ENCODE measurements at regions not wholly inside any gene's neighbourhood (a gene's known extent, or its start where the extent isn't known, plus 50 kb on each side); places are given as distances from the start of the nearest gene placed in this dataset.

GRCh38 chr14:29028973-29029582 lies 262.5 kb downstream of the FOXG1 start:
- in situ Hi-C loops (cut with MboI; ENCODE audit: low sequenced_read_pairs) = no loop called here
- Histone ChIP-seq H3K9me3 (no peaks in the 10 kb centered on the region), H3K36me3 (replicated peaks) (no peaks in the 10 kb centered on the region), H3K4me1 (no peaks in the 10 kb centered on the region), H3K4me3 (no peak overlapping the region), H3K27me3 (ENCODE audit: low read depth) (no peaks in the 10 kb centered on the region)
- DNase-seq (ENCODE audit: low spot score in 2 of 2) = peak in 1 of 2 experiments; percentile 30

- in situ Hi-C loops (cut with MboI; ENCODE audit: low sequenced_read_pairs) = no loop called here
- H3K9me3 ChIP-seq = no peaks in the 10 kb centered on the region
- no peaks in the 10 kb centered on the region for H3K27me3 ChIP-seq (ENCODE audit: low read depth)
- DNase-seq (ENCODE audit: low spot score in 2 of 2) = no peak
- H3K4me1 ChIP-seq = no peaks in the 10 kb centered on the region
- H3K4me3 ChIP-seq = no peak overlapping the region
- H3K36me3 ChIP-seq (replicated peaks) = no peaks in the 10 kb centered on the region
Observed at GRCh38 chr14:29030121-29030520, 263.5 kb downstream of the FOXG1 start.

GRCh38 chr14:29030970-29031369 lies 264.4 kb downstream of the FOXG1 start:
- in situ Hi-C loops (cut with MboI; ENCODE audit: low sequenced_read_pairs) = no loop called here
- Histone ChIP-seq H3K27me3 (ENCODE audit: low read depth) (no peaks in the 10 kb centered on the region), H3K36me3 (replicated peaks) (no peaks in the 10 kb centered on the region), H3K9me3 (no peaks in the 10 kb centered on the region), H3K4me1 (no peaks in the 10 kb centered on the region), H3K4me3 (no peak overlapping the region)
- no peak for DNase-seq (ENCODE audit: low spot score in 2 of 2)

GRCh38 chr14:29035134-29035533 lies 268.5 kb downstream of the FOXG1 start:
- no peaks in the 10 kb centered on the region for H3K27me3 ChIP-seq (ENCODE audit: low read depth)
- no peak for DNase-seq (ENCODE audit: low spot score in 2 of 2)
- no peaks in the 10 kb centered on the region for H3K9me3 ChIP-seq
- H3K4me3 ChIP-seq = no peak overlapping the region
- H3K36me3 ChIP-seq (replicated peaks) = no peaks in the 10 kb centered on the region
- peaks cover 3% of the 10 kb centered on the region for H3K4me1 ChIP-seq
- in situ Hi-C loops (cut with MboI; ENCODE audit: low sequenced_read_pairs) = no loop called here

GRCh38 chr14:29037411-29037810 lies 270.8 kb downstream of the FOXG1 start:
- no peak for DNase-seq (ENCODE audit: low spot score in 2 of 2)
- Histone ChIP-seq H3K4me1 (peaks cover 3% of the 10 kb centered on the region), H3K4me3 (no peak overlapping the region), H3K27me3 (ENCODE audit: low read depth) (no peaks in the 10 kb centered on the region), H3K36me3 (replicated peaks) (no peaks in the 10 kb centered on the region), H3K9me3 (no peaks in the 10 kb centered on the region)
- in situ Hi-C loops (cut with MboI; ENCODE audit: low sequenced_read_pairs) = no loop called here

GRCh38 chr14:29039171-29039570 lies 272.6 kb downstream of the FOXG1 start:
- no peaks in the 10 kb centered on the region for H3K9me3 ChIP-seq
- H3K4me3 ChIP-seq = no peak overlapping the region
- H3K36me3 ChIP-seq (replicated peaks) = no peaks in the 10 kb centered on the region
- H3K4me1 ChIP-seq = peaks cover 3% of the 10 kb centered on the region
- DNase-seq (ENCODE audit: low spot score in 2 of 2) = no peak
- no peaks in the 10 kb centered on the region for H3K27me3 ChIP-seq (ENCODE audit: low read depth)
- in situ Hi-C loops (cut with MboI; ENCODE audit: low sequenced_read_pairs) = no loop called here

GRCh38 chr14:29042551-29042950 lies 276.0 kb downstream of the FOXG1 start:
- Histone ChIP-seq H3K36me3 (replicated peaks) (no peaks in the 10 kb centered on the region), H3K27me3 (ENCODE audit: low read depth) (no peaks in the 10 kb centered on the region), H3K9me3 (no peaks in the 10 kb centered on the region), H3K4me1 (no peaks in the 10 kb centered on the region; the same call in 1 of the 2 replicates), H3K4me3 (no peak overlapping the region)
- no peak for DNase-seq (ENCODE audit: low spot score in 2 of 2)
- in situ Hi-C loops (cut with MboI; ENCODE audit: low sequenced_read_pairs) = no loop called here

GRCh38 chr14:29043737-29044136 lies 277.1 kb downstream of the FOXG1 start:
- no peak overlapping the region for H3K4me3 ChIP-seq
- no peaks in the 10 kb centered on the region for H3K9me3 ChIP-seq
- H3K27me3 ChIP-seq (ENCODE audit: low read depth) = no peaks in the 10 kb centered on the region
- H3K4me1 ChIP-seq = no peaks in the 10 kb centered on the region; the same call in 1 of the 2 replicates
- in situ Hi-C loops (cut with MboI; ENCODE audit: low sequenced_read_pairs) = no loop called here
- DNase-seq (ENCODE audit: low spot score in 2 of 2) = no peak
- no peaks in the 10 kb centered on the region for H3K36me3 ChIP-seq (replicated peaks)

GRCh38 chr14:29045237-29045636 lies 278.6 kb downstream of the FOXG1 start:
- in situ Hi-C loops (cut with MboI; ENCODE audit: low sequenced_read_pairs) = no loop called here
- Histone ChIP-seq H3K4me1 (no peaks in the 10 kb centered on the region; the same call in 1 of the 2 replicates), H3K27me3 (ENCODE audit: low read depth) (no peaks in the 10 kb centered on the region), H3K9me3 (peaks cover 3% of the 10 kb centered on the region; the same call in 1 of the 2 replicates), H3K36me3 (replicated peaks) (no peaks in the 10 kb centered on the region), H3K4me3 (no peak overlapping the region)
- DNase-seq (ENCODE audit: low spot score in 2 of 2) = no peak

GRCh38 chr14:29054119-29054518 lies 287.5 kb downstream of the FOXG1 start:
- H3K4me3 ChIP-seq = no peak overlapping the region
- in situ Hi-C loops (cut with MboI; ENCODE audit: low sequenced_read_pairs) = no loop called here

GRCh38 chr14:29056041-29056566 lies 289.5 kb downstream of the FOXG1 start:
- no peak for DNase-seq (ENCODE audit: low spot score in 2 of 2)
- Histone ChIP-seq H3K27me3 (ENCODE audit: low read depth) (no peaks in the 10 kb centered on the region), H3K9me3 (no peaks in the 10 kb centered on the region), H3K4me3 (no peak overlapping the region), H3K4me1 (no peaks in the 10 kb centered on the region), H3K36me3 (replicated peaks) (no peaks in the 10 kb centered on the region)
- in situ Hi-C loops (cut with MboI; ENCODE audit: low sequenced_read_pairs) = no loop called here

More at GRCh38 chr14:29054119-29054518, 287.5 kb downstream of the FOXG1 start:
- H3K27me3 ChIP-seq (ENCODE audit: low read depth) = no peaks in the 10 kb centered on the region
- peaks cover 5% of the 10 kb centered on the region; the same call in 1 of the 2 replicates for H3K9me3 ChIP-seq
- no peaks in the 10 kb centered on the region for H3K36me3 ChIP-seq (replicated peaks)
- no peak for DNase-seq (ENCODE audit: low spot score in 2 of 2)
- no peaks in the 10 kb centered on the region for H3K4me1 ChIP-seq

GRCh38 chr14:29061702-29062101 lies 295.1 kb downstream of the FOXG1 start:
- Histone ChIP-seq H3K27me3 (ENCODE audit: low read depth) (no peaks in the 10 kb centered on the region), H3K36me3 (replicated peaks) (no peaks in the 10 kb centered on the region), H3K9me3 (no peaks in the 10 kb centered on the region), H3K4me1 (peaks cover 17% of the 10 kb centered on the region), H3K4me3 (no peak overlapping the region)
- in situ Hi-C loops (cut with MboI; ENCODE audit: low sequenced_read_pairs) = no loop called here
- peak; percentile 7 to 21 for DNase-seq (ENCODE audit: low spot score in 2 of 2)

- no peak for DNase-seq (ENCODE audit: low spot score in 2 of 2)
- peaks cover 17% of the 10 kb centered on the region for H3K4me1 ChIP-seq
- no peaks in the 10 kb centered on the region for H3K9me3 ChIP-seq
- H3K36me3 ChIP-seq (replicated peaks) = no peaks in the 10 kb centered on the region
- in situ Hi-C loops (cut with MboI; ENCODE audit: low sequenced_read_pairs) = no loop called here
- no peaks in the 10 kb centered on the region for H3K27me3 ChIP-seq (ENCODE audit: low read depth)
- H3K4me3 ChIP-seq = no peak overlapping the region
Observed at GRCh38 chr14:29062466-29062865, 295.9 kb downstream of the FOXG1 start.

- Histone ChIP-seq H3K9me3 (no peaks in the 10 kb centered on the region), H3K27me3 (ENCODE audit: low read depth) (no peaks in the 10 kb centered on the region), H3K36me3 (replicated peaks) (no peaks in the 10 kb centered on the region), H3K4me1 (peaks cover 17% of the 10 kb centered on the region), H3K4me3 (no peak overlapping the region)
- in situ Hi-C loops (cut with MboI; ENCODE audit: low sequenced_read_pairs) = no loop called here
- DNase-seq (ENCODE audit: low spot score in 2 of 2) = peak in 1 of 2 experiments; percentile 70
Observed at GRCh38 chr14:29062976-29063375, 296.4 kb downstream of the FOXG1 start.

All from HAP-1 (cell line).